OCI-LY1 (cell line): ENCODE measurements at regions not wholly inside any gene's neighbourhood (a gene's known extent, or its start where the extent isn't known, plus 50 kb on each side); places are given as distances from the start of the nearest gene placed in this dataset.

ENCODE experiments used
- H2AFZ ChIP-seq: fragments of 200-600 bp; sonication (generic), shearing (Covaris generic); 2 replicates; pipeline ENCODE4 v1.6.0; 2014; ENCODE audit warnings: antibody characterized with exemption, mild to moderate bottlenecking, low read length
- H3F3A ChIP-seq: fragments of 200-600 bp; sonication (generic), shearing (Covaris generic); 2 replicates; pipeline ENCODE4 v1.6.0; 2014; ENCODE audit warnings: mild to moderate bottlenecking, antibody characterized with exemption, low read length, moderate library complexity; ENCODE audit not compliant: insufficient read depth
- H3K27ac ChIP-seq: fragments of 200-600 bp; sonication (generic); 2 replicates; pipeline ENCODE4 v1.5.1; 2014; ENCODE audit warnings: low read length, mixed run types, mild to moderate bottlenecking, low read depth; ENCODE audit not compliant: poor library complexity, severe bottlenecking
- H3K27me3 ChIP-seq: fragments of 200-600 bp; sonication (generic); 2 replicates; pipeline ENCODE4 v1.6.0; 2014; ENCODE audit warnings: antibody characterized with exemption, mild to moderate bottlenecking, low read length, moderate library complexity; ENCODE audit not compliant: insufficient read depth
- H3K36me3 ChIP-seq: fragments of 200-600 bp; sonication (generic); 2 replicates; pipeline ENCODE4 v1.6.1; 2014; ENCODE audit warnings: mild to moderate bottlenecking, antibody characterized with exemption, low read length, moderate library complexity, mixed read lengths; ENCODE audit not compliant: insufficient read depth
- H3K4me1 ChIP-seq: fragments of 200-600 bp; sonication (generic); 2 replicates; pipeline ENCODE4 v1.5.1; 2014; ENCODE audit warnings: mild to moderate bottlenecking, low read length, moderate library complexity; ENCODE audit not compliant: insufficient read depth, severe bottlenecking
- H3K4me2 ChIP-seq: fragments of 200-600 bp; sonication (generic), shearing (Covaris generic); 2 replicates; pipeline ENCODE4 v1.6.1; 2014; ENCODE audit warnings: low read length
- H3K4me3 ChIP-seq: fragments of 200-600 bp; sonication (generic); 2 replicates; pipeline ENCODE4 v1.5.1; 2014; ENCODE audit warnings: low read length, low read depth, mild to moderate bottlenecking, mixed read lengths; ENCODE audit not compliant: poor library complexity, severe bottlenecking
- H3K79me2 ChIP-seq: fragments of 200-600 bp; shearing (Covaris generic); 2 replicates; pipeline ENCODE4 v1.6.1; 2016; ENCODE audit warnings: mixed run types, low read length, mixed read lengths; ENCODE audit not compliant: insufficient read depth
- H3K9ac ChIP-seq: fragments of 200-600 bp; sonication (generic), shearing (Covaris generic); 2 replicates; pipeline ENCODE4 v1.6.1; 2014; ENCODE audit warnings: mild to moderate bottlenecking, low read length, mixed read lengths
- H3K9me2 ChIP-seq: fragments of 200-600 bp; sonication (generic), shearing (Covaris generic); 2 replicates; pipeline ENCODE4 v1.6.1; 2014; ENCODE audit warnings: low read depth, mild to moderate bottlenecking, low read length, mixed read lengths
- H3K9me3 ChIP-seq: fragments of 200-600 bp; shearing (Covaris generic); 2 replicates; pipeline ENCODE4 v1.6.1; 2014; ENCODE audit warnings: low read length, mixed read lengths
- H4K20me1 ChIP-seq: fragments of 200-600 bp; sonication (generic), shearing (Covaris generic); 2 replicates; pipeline ENCODE4 v1.6.0; 2016; ENCODE audit warnings: mild to moderate bottlenecking, low read length; ENCODE audit not compliant: insufficient read depth
- EZH2 ChIP-seq: fragments of 200-600 bp; sonication (generic), shearing (Covaris generic); IDR thresholded peaks from 2 replicates; pipeline ENCODE4 v1.8.0; 2017; ENCODE audit warnings: borderline replicate concordance, mixed run types, mild to moderate bottlenecking, antibody characterized with exemption, low read length, moderate library complexity, mixed read lengths
- TF ChIP-seq, protein P1 (sequence below): fragments of 200-600 bp; sonication (generic), shearing (Covaris generic); IDR thresholded peaks from 2 replicates; pipeline ENCODE4 v1.5.1; 2017; ENCODE audit warnings: mild to moderate bottlenecking, antibody characterized with exemption, low read length, moderate library complexity, mixed read lengths

GRCh38 chr20:48352628-48353027, 475.2 kb downstream of the PREX1 start:
- TF ChIP-seq EZH2 = no peak
- TF ChIP-seq, protein P1, sequence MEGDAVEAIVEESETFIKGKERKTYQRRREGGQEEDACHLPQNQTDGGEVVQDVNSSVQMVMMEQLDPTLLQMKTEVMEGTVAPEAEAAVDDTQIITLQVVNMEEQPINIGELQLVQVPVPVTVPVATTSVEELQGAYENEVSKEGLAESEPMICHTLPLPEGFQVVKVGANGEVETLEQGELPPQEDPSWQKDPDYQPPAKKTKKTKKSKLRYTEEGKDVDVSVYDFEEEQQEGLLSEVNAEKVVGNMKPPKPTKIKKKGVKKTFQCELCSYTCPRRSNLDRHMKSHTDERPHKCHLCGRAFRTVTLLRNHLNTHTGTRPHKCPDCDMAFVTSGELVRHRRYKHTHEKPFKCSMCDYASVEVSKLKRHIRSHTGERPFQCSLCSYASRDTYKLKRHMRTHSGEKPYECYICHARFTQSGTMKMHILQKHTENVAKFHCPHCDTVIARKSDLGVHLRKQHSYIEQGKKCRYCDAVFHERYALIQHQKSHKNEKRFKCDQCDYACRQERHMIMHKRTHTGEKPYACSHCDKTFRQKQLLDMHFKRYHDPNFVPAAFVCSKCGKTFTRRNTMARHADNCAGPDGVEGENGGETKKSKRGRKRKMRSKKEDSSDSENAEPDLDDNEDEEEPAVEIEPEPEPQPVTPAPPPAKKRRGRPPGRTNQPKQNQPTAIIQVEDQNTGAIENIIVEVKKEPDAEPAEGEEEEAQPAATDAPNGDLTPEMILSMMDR = no peak
- Histone ChIP-seq H3K4me2 (no peak overlapping the region), H3K27me3 (no peaks in the 10 kb centered on the region), H2AFZ (no peak overlapping the region), H3K4me1 (no peaks in the 10 kb centered on the region), H3K9me2 (no peaks in the 10 kb centered on the region), H3K9me3 (no peaks in the 10 kb centered on the region), H3F3A (no peaks in the 10 kb centered on the region), H4K20me1 (no peaks in the 10 kb centered on the region), H3K36me3 (no peaks in the 10 kb centered on the region), H3K79me2 (no peaks in the 10 kb centered on the region), H3K27ac (no peak overlapping the region), H3K9ac (no peak overlapping the region), H3K4me3 (no peak overlapping the region)

- Histone ChIP-seq H3K4me1 (no peaks in the 10 kb centered on the region), H2AFZ (no peak overlapping the region), H3K9me3 (no peaks in the 10 kb centered on the region), H3K79me2 (no peaks in the 10 kb centered on the region), H3K4me3 (no peak overlapping the region), H3K27ac (no peak overlapping the region), H3K9ac (no peak overlapping the region), H3K4me2 (no peak overlapping the region), H3K36me3 (no peaks in the 10 kb centered on the region), H3K9me2 (no peaks in the 10 kb centered on the region), H3F3A (no peaks in the 10 kb centered on the region), H3K27me3 (no peaks in the 10 kb centered on the region), H4K20me1 (no peaks in the 10 kb centered on the region)
- TF ChIP-seq, protein P1 = no peak
- no peak for TF ChIP-seq EZH2
These were observed 475.8 kb downstream of the PREX1 start for GRCh38 chr20:48352042-48352441.

DNA sequence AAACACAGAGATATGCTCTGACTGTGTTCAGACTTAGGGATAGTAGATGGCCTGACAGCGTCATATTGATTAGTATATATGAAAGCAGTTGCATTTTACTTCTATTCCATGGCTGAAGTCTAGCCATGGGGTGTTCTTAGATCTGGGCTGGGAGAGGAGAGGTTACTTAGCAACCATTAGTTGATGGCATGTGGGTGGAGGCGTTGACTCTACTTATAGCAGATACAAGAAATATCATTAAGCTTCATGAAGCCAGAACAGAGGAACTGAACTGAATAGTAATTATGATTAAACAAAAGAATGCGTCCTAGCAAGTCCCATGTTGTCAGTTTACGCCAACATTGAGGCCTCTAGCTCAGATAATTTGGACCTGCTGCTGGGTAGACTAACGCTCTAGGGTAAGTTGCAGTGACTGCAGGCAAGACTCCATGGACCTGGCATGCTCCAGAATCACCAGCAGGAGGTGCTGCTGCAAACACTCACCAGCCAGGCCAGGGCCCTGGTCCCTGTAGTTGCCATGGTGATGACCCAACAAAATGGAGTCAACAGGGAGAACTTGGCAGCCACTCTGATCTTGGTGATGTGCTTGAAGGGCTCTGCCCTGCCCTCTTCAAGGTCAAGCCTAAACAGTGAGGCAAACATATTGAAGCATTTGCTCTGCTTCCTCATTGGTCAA, 477.3 kb downstream of the PREX1 start:
- H3K36me3 ChIP-seq = no peaks in the 10 kb centered on the region
- no peaks in the 10 kb centered on the region for H3K4me1 ChIP-seq
- H3K79me2 ChIP-seq = no peaks in the 10 kb centered on the region

More for the DNA sequence above, 477.3 kb downstream of the PREX1 start:
- Histone ChIP-seq H2AFZ (no peak overlapping the region), H3K4me3 (no peak overlapping the region), H3K4me2 (no peak overlapping the region), H3F3A (no peaks in the 10 kb centered on the region), H3K27me3 (no peaks in the 10 kb centered on the region), H3K27ac (no peak overlapping the region), H3K9ac (no peak overlapping the region), H3K9me2 (no peaks in the 10 kb centered on the region), H4K20me1 (no peaks in the 10 kb centered on the region), H3K9me3 (no peaks in the 10 kb centered on the region)
- TF ChIP-seq, protein P1 = peak; percentile 49; the same call in 1 of the 2 replicates
- no peak for TF ChIP-seq EZH2
